22Rv1 (cell line): ENCODE measurements at regions not wholly inside any gene's neighbourhood (a gene's known extent, or its start where the extent isn't known, plus 50 kb on each side); places are given as distances from the start of the nearest gene placed in this dataset.

Experiments used
- CTCF ChIP-seq: fragments of 450-650 bp; IDR thresholded peaks from 2 replicates; pipeline ENCODE4 v1.5.1; 2017; ENCODE audit warnings: mild to moderate bottlenecking
- ZFX ChIP-seq: fragments of 450-650 bp; IDR thresholded peaks from 2 replicates; pipeline ENCODE4 v1.6.1; 2017; ENCODE audit warnings: antibody characterized with exemption, borderline replicate concordance

GRCh38 chr4:59249110-59249509, 1951.0 kb upstream of the ADGRL3 start:
- TF ChIP-seq CTCF, result no peak
- TF ChIP-seq ZFX, result no peak
